ENCODE measurements at regions not wholly inside any gene's neighbourhood (a gene's known extent, or its start where the extent isn't known, plus 50 kb on each side); places are given as distances from the start of the nearest gene placed in this dataset.

- TF ChIP-seq CTCF (conservative IDR thresholded peaks at IDR 0.05; ENCODE audit: low read depth): no peak
- CTCF ChIA-PET: no interaction called here
- no peak overlapping the region for H3K27ac ChIP-seq
- POLR2A ChIA-PET (ENCODE audit: low non-redundant PET): no interaction called here
- no peak for DNase-seq (ENCODE audit: low spot score)
Observed at GRCh38 chr16:35187665-35188225, 1728.3 kb downstream of the TP53TG3F start.

DNA sequence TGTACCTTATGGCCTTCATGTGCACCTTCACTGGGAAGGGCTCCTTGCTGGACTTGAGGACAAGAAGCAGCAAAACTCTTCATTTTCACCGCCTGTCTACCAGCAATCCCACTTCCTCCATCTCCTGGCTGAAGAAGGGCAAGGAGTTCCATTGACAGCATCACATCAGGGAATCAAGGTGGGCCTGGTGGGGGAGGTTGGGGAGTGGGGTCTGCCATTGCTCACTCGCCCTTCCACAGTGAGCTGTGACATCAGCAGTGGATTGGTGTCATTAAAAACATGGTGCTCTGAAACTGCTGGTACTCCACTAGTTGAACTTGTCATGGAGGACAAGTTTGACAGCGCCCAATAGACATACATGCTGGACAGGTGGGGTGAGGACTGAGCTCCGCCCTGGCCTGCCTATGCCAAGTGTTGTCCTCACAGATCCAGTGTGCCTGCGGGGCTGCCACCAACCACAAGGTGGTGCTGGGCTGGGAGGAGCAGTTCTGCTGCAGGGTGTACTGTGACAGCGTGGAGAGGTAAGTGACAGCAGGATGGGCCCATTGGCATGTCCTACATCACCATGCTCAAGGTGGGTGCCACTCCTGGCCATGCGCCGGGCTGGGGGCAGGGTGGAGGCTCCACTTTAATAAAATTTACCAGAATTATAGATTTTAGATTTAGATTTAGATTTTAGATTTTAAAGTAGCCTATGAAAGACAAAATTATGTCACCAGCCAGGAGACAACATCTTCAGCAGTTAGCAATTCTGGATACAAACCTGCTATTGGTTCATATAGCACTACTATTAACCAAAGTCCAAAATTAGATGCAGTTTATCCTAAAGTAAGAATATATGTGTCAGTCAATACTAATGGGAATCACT is 1729.1 kb downstream of the TP53TG3F start:
- CTCF ChIA-PET: no interaction called here
- no peak for TF ChIP-seq CTCF (conservative IDR thresholded peaks at IDR 0.05; ENCODE audit: low read depth)
- POLR2A ChIA-PET (ENCODE audit: low non-redundant PET): no interaction called here
- no peak for DNase-seq (ENCODE audit: low spot score)
- H3K27ac ChIP-seq: no peak overlapping the region

DNA sequence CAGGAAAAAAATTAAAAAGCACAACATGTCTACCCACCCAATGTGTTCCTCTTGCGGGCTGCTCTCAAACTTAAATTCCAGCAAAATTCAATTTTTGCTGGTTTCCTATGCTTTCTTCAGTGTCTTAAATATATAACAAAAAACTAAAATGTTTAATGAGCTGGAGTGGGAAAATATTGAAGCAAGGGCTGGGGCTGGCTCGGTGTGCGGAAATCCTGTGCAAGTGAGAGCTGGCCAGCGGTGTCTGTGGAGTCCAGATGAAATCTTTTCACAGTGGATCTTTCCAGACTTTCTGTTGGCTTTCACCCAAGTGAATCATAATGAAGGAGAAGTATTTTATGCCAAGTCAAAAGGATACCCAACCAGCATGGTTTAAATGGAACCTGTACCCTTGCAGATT is 1733.6 kb downstream of the TP53TG3F start:
- TF ChIP-seq CTCF (conservative IDR thresholded peaks at IDR 0.05; ENCODE audit: low read depth): no peak
- no peak overlapping the region for H3K27ac ChIP-seq
- ChIA-PET POLR2A (ENCODE audit: low non-redundant PET) (no interaction called here), CTCF (no interaction called here)
- DNase-seq (ENCODE audit: low spot score): no peak

DNA sequence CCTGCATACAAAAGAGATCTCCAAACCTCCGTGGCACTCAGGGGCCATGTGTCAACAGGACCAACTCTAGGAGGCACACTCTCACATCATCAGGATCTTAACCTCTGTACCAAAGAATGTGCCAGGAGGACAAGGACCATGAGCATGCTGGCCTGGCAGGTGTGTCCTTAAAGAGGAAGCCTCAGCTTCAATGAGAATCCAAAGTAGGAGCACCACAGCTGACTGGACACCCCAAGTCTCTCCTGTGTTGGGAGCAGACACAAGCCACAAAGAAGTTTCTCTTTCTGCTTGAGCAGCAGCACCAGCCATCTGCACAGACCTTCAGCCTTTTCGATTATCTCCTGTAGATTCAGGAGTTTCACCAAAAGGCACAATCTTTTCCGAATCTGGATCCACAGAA is 1734.5 kb downstream of the TP53TG3F start:
- H3K27ac ChIP-seq: no peak overlapping the region
- DNase-seq (ENCODE audit: low spot score): no peak
- no peak for TF ChIP-seq CTCF (conservative IDR thresholded peaks at IDR 0.05; ENCODE audit: low read depth)
- POLR2A ChIA-PET (ENCODE audit: low non-redundant PET): no interaction called here
- CTCF ChIA-PET: interaction anchor here (0.6 kb wide), 1 partner anchor 112 kb away, joined by 3 read pairs; no protein-coding TSS in a partner anchor

- CTCF ChIA-PET: no interaction called here
- no peak for TF ChIP-seq CTCF (conservative IDR thresholded peaks at IDR 0.05; ENCODE audit: low read depth)
- DNase-seq (ENCODE audit: low spot score): no peak
- POLR2A ChIA-PET (ENCODE audit: low non-redundant PET): no interaction called here
- no peak overlapping the region for H3K27ac ChIP-seq
Observed at GRCh38 chr16:35194681-35195080, 1735.3 kb downstream of the TP53TG3F start.

- POLR2A ChIA-PET (ENCODE audit: low non-redundant PET): no interaction called here
- H3K27ac ChIP-seq: no peak overlapping the region
- no peak for DNase-seq (ENCODE audit: low spot score)
- TF ChIP-seq CTCF (conservative IDR thresholded peaks at IDR 0.05; ENCODE audit: low read depth): no peak
- CTCF ChIA-PET: no interaction called here
Observed at GRCh38 chr16:35195173-35195863, 1735.9 kb downstream of the TP53TG3F start.

All from RWPE1 (cell line).